ENCODE measurements at regions not wholly inside any gene's neighbourhood (a gene's known extent, or its start where the extent isn't known, plus 50 kb on each side); places are given as distances from the start of the nearest gene placed in this dataset.

- H3K27me3 ChIP-seq: peaks cover 18% of the 10 kb centered on the region
- no peak overlapping the region for H3K4me3 ChIP-seq (ENCODE audit: low read depth in 1 of 2, low read length in 1 of 2)
- peaks cover 3% of the 10 kb centered on the region for H3K9me3 ChIP-seq
- no peak overlapping the region for H3K27ac ChIP-seq
- TF ChIP-seq, protein P1, sequence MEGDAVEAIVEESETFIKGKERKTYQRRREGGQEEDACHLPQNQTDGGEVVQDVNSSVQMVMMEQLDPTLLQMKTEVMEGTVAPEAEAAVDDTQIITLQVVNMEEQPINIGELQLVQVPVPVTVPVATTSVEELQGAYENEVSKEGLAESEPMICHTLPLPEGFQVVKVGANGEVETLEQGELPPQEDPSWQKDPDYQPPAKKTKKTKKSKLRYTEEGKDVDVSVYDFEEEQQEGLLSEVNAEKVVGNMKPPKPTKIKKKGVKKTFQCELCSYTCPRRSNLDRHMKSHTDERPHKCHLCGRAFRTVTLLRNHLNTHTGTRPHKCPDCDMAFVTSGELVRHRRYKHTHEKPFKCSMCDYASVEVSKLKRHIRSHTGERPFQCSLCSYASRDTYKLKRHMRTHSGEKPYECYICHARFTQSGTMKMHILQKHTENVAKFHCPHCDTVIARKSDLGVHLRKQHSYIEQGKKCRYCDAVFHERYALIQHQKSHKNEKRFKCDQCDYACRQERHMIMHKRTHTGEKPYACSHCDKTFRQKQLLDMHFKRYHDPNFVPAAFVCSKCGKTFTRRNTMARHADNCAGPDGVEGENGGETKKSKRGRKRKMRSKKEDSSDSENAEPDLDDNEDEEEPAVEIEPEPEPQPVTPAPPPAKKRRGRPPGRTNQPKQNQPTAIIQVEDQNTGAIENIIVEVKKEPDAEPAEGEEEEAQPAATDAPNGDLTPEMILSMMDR (IDR thresholded peaks at IDR 0.05): no peak
- no peaks in the 10 kb centered on the region for H3K4me1 ChIP-seq (ENCODE audit: control insufficient read depth in 1 of 2, insufficient read depth in 1 of 2, low read depth in 1 of 2, low read length in 1 of 2)
- no peaks in the 10 kb centered on the region for H3K36me3 ChIP-seq
These were observed 285.9 kb downstream of the NDUFA10 start for GRCh38 chr2:239739206-239739605.

- Histone ChIP-seq H3K4me1 (ENCODE audit: control insufficient read depth in 1 of 2, insufficient read depth in 1 of 2, low read depth in 1 of 2, low read length in 1 of 2) (no peaks in the 10 kb centered on the region), H3K36me3 (no peaks in the 10 kb centered on the region), H3K4me3 (ENCODE audit: low read depth in 1 of 2, low read length in 1 of 2) (no peak overlapping the region), H3K9me3 (peaks cover 9% of the 10 kb centered on the region), H3K27ac (no peak overlapping the region), H3K27me3 (peaks cover 18% of the 10 kb centered on the region)
- TF ChIP-seq, protein P1 (IDR thresholded peaks at IDR 0.05): no peak
These were observed 287.0 kb downstream of the NDUFA10 start for GRCh38 chr2:239738159-239738558.

- TF ChIP-seq, protein P1 (IDR thresholded peaks at IDR 0.05): no peak
- Histone ChIP-seq H3K4me3 (ENCODE audit: low read depth in 1 of 2, low read length in 1 of 2) (no peak overlapping the region), H3K36me3 (no peaks in the 10 kb centered on the region)
These were observed 288.0 kb downstream of the NDUFA10 start for GRCh38 chr2:239737144-239737463.

GRCh38 chr2:239736358-239737143 is 288.6 kb downstream of the NDUFA10 start:
- TF ChIP-seq, protein P1 (IDR thresholded peaks at IDR 0.05): no peak
- H3K36me3 ChIP-seq: no peaks in the 10 kb centered on the region
- no peaks in the 10 kb centered on the region for H3K4me1 ChIP-seq (ENCODE audit: control insufficient read depth in 1 of 2, insufficient read depth in 1 of 2, low read depth in 1 of 2, low read length in 1 of 2)
- no peak overlapping the region for H3K4me3 ChIP-seq (ENCODE audit: low read depth in 1 of 2, low read length in 1 of 2)
- H3K27ac ChIP-seq: no peak overlapping the region
- peaks cover 18% of the 10 kb centered on the region for H3K27me3 ChIP-seq
- H3K9me3 ChIP-seq: peaks cover 9% of the 10 kb centered on the region

More at GRCh38 chr2:239737144-239737463, 288.0 kb downstream of the NDUFA10 start:
- peaks cover 18% of the 10 kb centered on the region for H3K27me3 ChIP-seq
- H3K4me1 ChIP-seq (ENCODE audit: control insufficient read depth in 1 of 2, insufficient read depth in 1 of 2, low read depth in 1 of 2, low read length in 1 of 2): no peaks in the 10 kb centered on the region
- peaks cover 9% of the 10 kb centered on the region for H3K9me3 ChIP-seq
- no peak overlapping the region for H3K27ac ChIP-seq

DNA sequence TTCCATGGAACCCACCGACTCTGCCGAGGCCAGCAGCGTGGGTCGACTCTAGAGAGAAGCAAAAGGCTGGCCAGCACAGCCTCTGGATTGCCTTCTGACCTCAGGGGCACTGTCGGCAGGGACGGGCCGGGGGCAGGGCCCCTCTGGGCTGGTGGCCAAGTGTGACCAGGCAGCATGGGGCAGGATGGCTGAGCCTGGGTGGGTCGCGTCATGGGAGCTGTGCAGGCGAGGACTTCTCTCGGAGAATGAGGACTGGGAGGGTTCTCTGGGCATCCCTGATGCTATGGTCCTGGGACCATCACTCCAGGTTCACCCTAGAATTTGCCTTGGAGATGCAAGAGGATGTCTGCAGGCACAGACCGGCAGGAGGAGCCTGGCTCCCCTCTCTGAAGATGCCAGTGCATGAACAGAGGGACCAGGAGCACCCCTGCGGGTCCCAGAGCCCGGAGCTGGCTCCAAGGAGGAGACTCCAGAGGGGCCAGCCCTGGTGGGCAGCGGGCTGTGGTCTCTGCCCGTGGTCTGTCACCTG is 289.2 kb downstream of the NDUFA10 start:
- Histone ChIP-seq H3K27ac (no peak overlapping the region), H3K36me3 (no peaks in the 10 kb centered on the region), H3K4me1 (ENCODE audit: control insufficient read depth in 1 of 2, insufficient read depth in 1 of 2, low read depth in 1 of 2, low read length in 1 of 2) (no peaks in the 10 kb centered on the region), H3K9me3 (peaks cover 9% of the 10 kb centered on the region), H3K4me3 (ENCODE audit: low read depth in 1 of 2, low read length in 1 of 2) (no peak overlapping the region), H3K27me3 (peaks cover 18% of the 10 kb centered on the region)
- TF ChIP-seq, protein P1 (IDR thresholded peaks at IDR 0.05): no peak
